Ascending aorta (tissue), 2 donors: ENCODE measurements at regions not wholly inside any gene's neighbourhood (a gene's known extent, or its start where the extent isn't known, plus 50 kb on each side); places are given as distances from the start of the nearest gene placed in this dataset.

Source experiments
- DNase-seq, 2 donors: peaks; one replicate each; pipeline ENCODE4 v3.0.0-alpha.2; 2019; ENCODE audit warnings: low spot score in 2 of 2
- H3K27ac ChIP-seq, 2 donors: fragments of 200-600 bp; sonication (generic); one replicate each; pipeline ENCODE4 v1.5.1; 2016 to 2017; ENCODE audit warnings: mild to moderate bottlenecking in 1 of 2
- H3K27me3 ChIP-seq: fragments of 200-600 bp; sonication (generic); one replicate; pipeline ENCODE4 v1.5.1; 2017
- H3K36me3 ChIP-seq, 2 donors: fragments of 200-600 bp; sonication (generic); one replicate each; pipeline ENCODE4 v1.5.1; 2016
- H3K4me1 ChIP-seq, 2 donors: fragments of 200-600 bp; sonication (generic); one replicate each; pipeline ENCODE4 v1.5.1; 2016 to 2017; ENCODE audit warnings: mild to moderate bottlenecking in 1 of 2
- H3K4me3 ChIP-seq, 2 donors: fragments of 200-600 bp; sonication (generic); one replicate each; pipeline ENCODE4 v1.5.1; 2016 to 2017; ENCODE audit warnings: mild to moderate bottlenecking in 1 of 2
- H3K9me3 ChIP-seq, 2 donors: fragments of 200-600 bp; sonication (generic); one replicate each; pipeline ENCODE4 v1.5.1; 2016
- CTCF ChIP-seq, 3 experiments: fragments of 200-600 bp in 2 of 3; fragments of 450-650 bp in 1 of 3; sonication (generic) in 2 of 3; IDR thresholded peaks; one replicate each; pipeline ENCODE4 v1.5.1; 2016 to 2019; ENCODE audit warnings: antibody characterized with exemption in 3 of 3, mild to moderate bottlenecking in 1 of 3, moderate library complexity in 1 of 3
- intact Hi-C: fragments of 100-400 bp; cut with DNase I; formaldehyde crosslinking; loops from one replicate; pipeline ENCODE4 v1.15.1; 2023

GRCh38 chr16:52597772-52598483 lies 51.0 kb upstream of the TOX3 start:
- Histone ChIP-seq H3K4me1 (no peaks in the 10 kb centered on the region), H3K4me3 (no peak overlapping the region), H3K27me3 (no peaks in the 10 kb centered on the region), H3K9me3 (no peaks in the 10 kb centered on the region), H3K36me3 (no peaks in the 10 kb centered on the region), H3K27ac (no peak overlapping the region)
- no peak for DNase-seq
- TF ChIP-seq CTCF (IDR thresholded peaks at IDR 0.05), result no peak
- intact Hi-C loops, result no loop called here

GRCh38 chr16:52597073-52597771 lies 50.3 kb upstream of the TOX3 start:
- Histone ChIP-seq H3K9me3 (no peaks in the 10 kb centered on the region), H3K36me3 (no peaks in the 10 kb centered on the region), H3K27me3 (no peaks in the 10 kb centered on the region), H3K4me1 (no peaks in the 10 kb centered on the region), H3K4me3 (no peak overlapping the region), H3K27ac (no peak overlapping the region)
- intact Hi-C loops, result no loop called here
- no peak for TF ChIP-seq CTCF (IDR thresholded peaks at IDR 0.05)
- DNase-seq, result no peak
